Omental fat pad (tissue), 3 donors: ENCODE measurements at regions not wholly inside any gene's neighbourhood (a gene's known extent, or its start where the extent isn't known, plus 50 kb on each side); places are given as distances from the start of the nearest gene placed in this dataset.
A peak's percentile ranks its signal among the peaks of the same experiment; 100 is the strongest.

ENCODE experiments used
- ATAC-seq: fragments of 150-250 bp; one replicate; pipeline ENCODE4 v1.9.1; 2016; ENCODE audit warnings: mild to moderate bottlenecking, moderate library complexity; ENCODE audit not compliant: low FRiP score
- DNase-seq: peaks from one replicate; pipeline ENCODE4 v3.0.0-alpha.2; 2019; ENCODE audit warnings: low spot score
- TF ChIP-seq, protein P1 (sequence below), 3 donors: fragments of 450-650 bp; IDR thresholded peaks; one replicate each; pipeline ENCODE4 v1.5.1; 2016 to 2017; ENCODE audit warnings: antibody characterized with exemption in 3 of 3, mild to moderate bottlenecking in 3 of 3, moderate library complexity in 2 of 3

DNA sequence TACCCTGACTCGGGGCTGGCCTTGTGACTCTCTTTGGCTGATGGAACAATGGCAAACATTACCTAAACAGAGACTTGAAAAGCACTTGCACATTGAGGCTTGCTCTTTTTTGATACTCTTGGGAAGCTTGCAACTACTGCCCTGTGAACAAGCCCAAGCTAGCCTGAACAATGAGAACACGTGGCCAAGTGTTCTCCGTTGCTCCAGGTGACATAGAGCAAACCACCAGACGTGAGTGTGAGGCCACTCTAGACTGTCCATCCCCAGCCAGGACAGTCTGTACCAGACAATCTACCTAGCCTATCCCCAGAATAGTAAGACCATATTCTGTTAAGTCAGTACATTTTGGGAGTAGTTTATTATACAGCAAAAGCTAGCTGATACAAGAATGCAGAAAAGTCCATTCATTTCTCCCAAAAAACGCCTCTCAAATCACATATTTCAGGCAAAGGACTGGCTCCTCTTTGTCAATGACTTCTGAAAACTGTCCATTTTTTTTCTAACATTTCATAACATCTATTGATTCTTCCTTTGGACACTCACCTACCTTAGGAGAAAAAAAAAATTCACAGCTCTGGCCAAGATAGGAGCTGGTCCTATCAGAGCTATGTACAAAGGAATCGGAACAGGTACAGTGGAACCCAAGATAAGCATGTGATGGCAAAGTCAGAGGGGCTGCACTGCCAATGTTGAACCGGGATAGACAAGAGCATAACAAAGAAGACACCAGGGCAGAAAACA lies 142.1 kb upstream of the PKDCC start:
- TF ChIP-seq, protein P1, sequence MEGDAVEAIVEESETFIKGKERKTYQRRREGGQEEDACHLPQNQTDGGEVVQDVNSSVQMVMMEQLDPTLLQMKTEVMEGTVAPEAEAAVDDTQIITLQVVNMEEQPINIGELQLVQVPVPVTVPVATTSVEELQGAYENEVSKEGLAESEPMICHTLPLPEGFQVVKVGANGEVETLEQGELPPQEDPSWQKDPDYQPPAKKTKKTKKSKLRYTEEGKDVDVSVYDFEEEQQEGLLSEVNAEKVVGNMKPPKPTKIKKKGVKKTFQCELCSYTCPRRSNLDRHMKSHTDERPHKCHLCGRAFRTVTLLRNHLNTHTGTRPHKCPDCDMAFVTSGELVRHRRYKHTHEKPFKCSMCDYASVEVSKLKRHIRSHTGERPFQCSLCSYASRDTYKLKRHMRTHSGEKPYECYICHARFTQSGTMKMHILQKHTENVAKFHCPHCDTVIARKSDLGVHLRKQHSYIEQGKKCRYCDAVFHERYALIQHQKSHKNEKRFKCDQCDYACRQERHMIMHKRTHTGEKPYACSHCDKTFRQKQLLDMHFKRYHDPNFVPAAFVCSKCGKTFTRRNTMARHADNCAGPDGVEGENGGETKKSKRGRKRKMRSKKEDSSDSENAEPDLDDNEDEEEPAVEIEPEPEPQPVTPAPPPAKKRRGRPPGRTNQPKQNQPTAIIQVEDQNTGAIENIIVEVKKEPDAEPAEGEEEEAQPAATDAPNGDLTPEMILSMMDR (IDR thresholded peaks at IDR 0.05): no peak
- DNase-seq: no peak
- ATAC-seq: no peak

DNA sequence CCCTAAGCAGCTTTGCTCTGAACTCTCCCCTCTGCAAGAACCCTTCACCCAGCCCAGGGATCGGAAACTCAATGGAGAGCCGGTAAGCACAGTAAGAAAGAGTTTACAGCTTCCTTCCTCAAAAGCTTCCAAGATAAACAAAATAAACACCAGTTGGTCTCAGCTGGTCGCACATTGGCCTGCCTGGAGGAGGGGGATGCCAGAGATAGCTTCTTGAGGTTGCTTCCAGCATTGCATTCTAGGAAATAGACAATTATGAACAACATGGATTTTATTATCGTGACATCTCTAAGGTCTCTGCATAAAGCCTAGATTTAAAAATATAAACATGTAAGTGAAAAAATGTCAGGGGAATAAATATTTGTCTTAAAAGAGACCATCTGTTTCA lies 141.5 kb upstream of the PKDCC start:
- ATAC-seq (no peak), DNase-seq (no peak)
- TF ChIP-seq, protein P1 (IDR thresholded peaks at IDR 0.05): no peak

DNA sequence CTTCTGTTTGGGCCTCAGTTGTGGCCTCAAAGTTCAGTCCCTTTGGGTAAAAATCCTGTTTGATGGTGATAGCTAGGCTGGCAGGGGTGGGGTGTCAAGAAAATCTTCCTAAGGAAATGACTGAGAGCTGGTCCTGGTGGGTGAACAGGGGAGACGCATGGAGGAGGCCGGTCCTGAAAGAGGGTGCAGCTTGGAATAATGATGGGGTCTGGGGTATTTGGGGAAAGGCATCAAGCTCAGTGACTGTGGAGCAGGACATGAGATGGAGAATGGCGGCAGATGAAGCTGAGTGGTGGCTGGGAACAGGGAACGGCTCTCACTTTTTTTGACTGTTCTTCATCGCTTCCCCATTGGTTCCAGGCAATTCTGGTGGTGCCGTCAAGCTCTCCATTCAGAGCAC lies 140.7 kb upstream of the PKDCC start:
- TF ChIP-seq, protein P1 (IDR thresholded peaks at IDR 0.05): no peak
- DNase-seq (no peak), ATAC-seq (no peak)

DNA sequence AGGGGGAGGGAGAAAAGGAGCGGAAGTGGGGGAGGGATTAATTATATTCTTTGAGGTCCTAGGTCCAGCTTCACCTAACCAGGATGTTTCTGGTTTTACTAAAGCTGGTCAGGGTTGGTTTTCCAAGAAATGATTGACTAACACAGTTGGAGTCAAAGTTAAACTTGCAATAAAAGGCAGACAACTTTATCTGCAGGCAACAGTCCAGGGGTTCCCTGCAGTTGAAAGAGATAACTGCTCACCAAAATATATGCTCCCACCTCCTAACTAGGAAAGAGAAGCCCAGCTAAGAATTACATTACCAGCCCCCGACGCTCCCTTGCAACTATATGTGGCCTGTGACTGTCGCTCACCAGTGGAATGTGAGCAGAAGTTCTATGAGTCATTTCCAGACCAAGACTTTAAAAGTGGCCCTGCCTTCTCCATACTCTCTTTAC lies 140.0 kb upstream of the PKDCC start:
- ATAC-seq (peak; percentile 34), DNase-seq (no peak)
- TF ChIP-seq, protein P1 (IDR thresholded peaks at IDR 0.05): no peak

DNA sequence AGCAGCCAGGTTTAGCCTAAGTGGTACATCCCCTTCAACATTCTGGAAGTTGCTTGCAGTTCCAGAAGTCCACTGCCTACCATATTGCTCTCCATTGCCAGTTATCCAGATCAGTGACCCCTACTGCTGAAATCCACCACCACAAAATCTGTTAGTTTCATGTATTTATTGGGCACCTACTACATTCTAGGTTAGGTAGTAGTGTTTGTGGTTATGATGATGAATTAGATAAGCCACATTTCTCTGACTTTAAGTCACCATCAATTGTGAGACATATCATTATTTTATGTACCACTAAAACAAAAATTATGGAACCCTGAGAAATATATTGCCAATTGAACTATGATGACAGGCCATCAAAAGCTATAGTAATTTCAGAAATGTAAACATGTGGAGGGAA lies 139.5 kb upstream of the PKDCC start:
- ATAC-seq (no peak), DNase-seq (no peak)
- TF ChIP-seq, protein P1 (IDR thresholded peaks at IDR 0.05): no peak

DNA sequence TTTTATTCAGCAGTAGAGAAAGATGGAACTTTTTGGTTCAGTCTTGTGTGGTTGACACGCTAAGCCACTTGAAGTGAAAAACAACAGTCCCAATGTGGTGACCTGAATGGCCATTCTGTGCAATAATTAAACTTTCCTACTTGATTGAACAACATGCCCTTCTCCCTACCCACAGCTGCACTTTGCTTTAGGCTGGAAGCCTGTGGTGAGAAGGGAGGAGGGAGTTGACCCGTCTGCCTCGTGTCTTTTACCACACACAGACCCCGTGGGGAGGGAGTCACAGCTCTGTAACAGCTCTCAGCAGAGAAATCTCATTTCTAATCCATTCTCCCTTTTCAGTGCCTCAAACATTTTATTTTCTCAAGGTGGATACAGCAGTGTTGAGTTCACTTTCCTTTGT lies 138.2 kb upstream of the PKDCC start:
- ATAC-seq: no peak

DNA sequence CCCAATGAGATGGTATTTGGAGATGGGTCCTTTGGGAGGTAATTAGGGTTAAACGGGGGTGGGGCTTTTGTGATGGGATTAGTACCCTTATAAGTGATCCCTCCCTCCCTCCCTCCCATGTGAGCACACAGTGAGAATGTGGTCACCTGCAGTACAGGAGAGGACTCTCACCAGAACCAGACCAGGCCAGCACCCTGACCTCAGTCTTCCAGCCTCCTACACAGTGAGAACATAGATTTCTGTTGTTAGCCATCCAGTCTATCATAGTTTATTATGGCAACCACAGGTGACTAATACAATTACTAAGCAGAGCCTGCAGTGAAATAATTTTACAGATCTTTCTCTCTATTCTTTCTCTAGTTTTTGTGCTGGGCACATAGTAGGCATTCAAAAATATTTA lies 137.7 kb upstream of the PKDCC start:
- TF ChIP-seq, protein P1 (IDR thresholded peaks at IDR 0.05): no peak
- peak; percentile 39 for ATAC-seq
- DNase-seq: no peak

More for the DNA sequence above, 138.2 kb upstream of the PKDCC start:
- TF ChIP-seq, protein P1 (IDR thresholded peaks at IDR 0.05): no peak
- DNase-seq: no peak
